Esophagus muscularis mucosa (tissue), 4 donors: ENCODE measurements at regions not wholly inside any gene's neighbourhood (a gene's known extent, or its start where the extent isn't known, plus 50 kb on each side); places are given as distances from the start of the nearest gene placed in this dataset.

ENCODE experiments used
- DNase-seq: peaks from one replicate; pipeline ENCODE4 v3.0.0-alpha.2; 2017; ENCODE audit errors: extremely low spot score
- H3K27ac ChIP-seq, 4 donors: fragments of 200-600 bp; sonication (generic); replicated peaks in 1 of 4; 1 replicate in 3 of 4; 2 replicates in 1 of 4; pipeline ENCODE4 v1.5.1; 2016 to 2019; ENCODE audit warnings: mild to moderate bottlenecking in 1 of 4
- H3K27me3 ChIP-seq, 4 donors: fragments of 200-600 bp; sonication (generic); one replicate each; pipeline versions ENCODE4 v1.5.1 to v1.6.0; 2016 to 2019
- H3K36me3 ChIP-seq, 4 donors: fragments of 200-600 bp; sonication (generic); one replicate each; pipeline ENCODE4 v1.5.1; 2016 to 2019
- H3K4me1 ChIP-seq, 4 donors: fragments of 200-600 bp; sonication (generic); one replicate each; pipeline ENCODE4 v1.5.1; 2016 to 2019
- H3K4me3 ChIP-seq, 4 donors: fragments of 200-600 bp; sonication (generic); 1 replicate in 2 of 4; 2 replicates in 2 of 4; pipeline ENCODE4 v1.5.1; 2016 to 2019; ENCODE audit warnings: mild to moderate bottlenecking in 4 of 4, moderate library complexity in 1 of 4
- H3K9me3 ChIP-seq, 4 donors: fragments of 200-600 bp; sonication (generic); 1 replicate in 3 of 4; 2 replicates in 1 of 4; pipeline ENCODE4 v1.5.1; 2016 to 2019
- EP300 ChIP-seq: sonication (generic); formaldehyde crosslinking; IDR thresholded peaks from one replicate; pipeline ENCODE4 v1.6.1; 2017; ENCODE audit warnings: antibody characterized with exemption
- POLR2A ChIP-seq: fragments of 450-650 bp; IDR thresholded peaks from one replicate; pipeline ENCODE4 v1.6.1; 2017; ENCODE audit warnings: antibody characterized with exemption, moderate library complexity, mild to moderate bottlenecking, low read depth
- POLR2AphosphoS5 ChIP-seq, 2 donors: sonication (generic); formaldehyde crosslinking; IDR thresholded peaks; one replicate each; pipeline ENCODE4 v1.6.1; 2017; ENCODE audit warnings: antibody characterized with exemption in 2 of 2
- WGBS: methylation state at CpG from one replicate; pipeline ENCODE4 v1.1.5; 2018; 5-methylcytosine and 5-hydroxymethylcytosine counted together
- intact Hi-C: fragments of 100-400 bp; cut with DNase I; formaldehyde crosslinking; loops from one replicate; pipeline ENCODE4 v1.15.1; 2023
- TF ChIP-seq, protein P1 (sequence below), 3 experiments: fragments of 200-600 bp in 2 of 3; fragments of 450-650 bp in 1 of 3; sonication (generic) in 2 of 3; IDR thresholded peaks; one replicate each; pipeline ENCODE4 v1.5.1; 2017 to 2019; ENCODE audit warnings: antibody characterized with exemption in 3 of 3, mild to moderate bottlenecking in 2 of 3, moderate library complexity in 1 of 3

- Histone ChIP-seq H3K4me1 (peaks cover 11 to 18% (median 15%) of the 10 kb centered on the region in 4 donors), H3K27me3 (no peaks in the 10 kb centered on the region), H3K9me3 (peaks cover 0 to 8% (median 2%) of the 10 kb centered on the region in 4 donors), H3K27ac (no peak overlapping the region), H3K4me3 (no peak overlapping the region), H3K36me3 (no peaks in the 10 kb centered on the region)
- intact Hi-C loops = loop anchor here (10.0 kb wide), 1 partner anchor 618 kb away; the partner anchor contains the start of gene PDE3A
- WGBS = 86% methylated on average over 4 of the region's 4 CpGs
- TF ChIP-seq, protein P1, sequence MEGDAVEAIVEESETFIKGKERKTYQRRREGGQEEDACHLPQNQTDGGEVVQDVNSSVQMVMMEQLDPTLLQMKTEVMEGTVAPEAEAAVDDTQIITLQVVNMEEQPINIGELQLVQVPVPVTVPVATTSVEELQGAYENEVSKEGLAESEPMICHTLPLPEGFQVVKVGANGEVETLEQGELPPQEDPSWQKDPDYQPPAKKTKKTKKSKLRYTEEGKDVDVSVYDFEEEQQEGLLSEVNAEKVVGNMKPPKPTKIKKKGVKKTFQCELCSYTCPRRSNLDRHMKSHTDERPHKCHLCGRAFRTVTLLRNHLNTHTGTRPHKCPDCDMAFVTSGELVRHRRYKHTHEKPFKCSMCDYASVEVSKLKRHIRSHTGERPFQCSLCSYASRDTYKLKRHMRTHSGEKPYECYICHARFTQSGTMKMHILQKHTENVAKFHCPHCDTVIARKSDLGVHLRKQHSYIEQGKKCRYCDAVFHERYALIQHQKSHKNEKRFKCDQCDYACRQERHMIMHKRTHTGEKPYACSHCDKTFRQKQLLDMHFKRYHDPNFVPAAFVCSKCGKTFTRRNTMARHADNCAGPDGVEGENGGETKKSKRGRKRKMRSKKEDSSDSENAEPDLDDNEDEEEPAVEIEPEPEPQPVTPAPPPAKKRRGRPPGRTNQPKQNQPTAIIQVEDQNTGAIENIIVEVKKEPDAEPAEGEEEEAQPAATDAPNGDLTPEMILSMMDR (IDR thresholded peaks at IDR 0.05) = no peak
- TF ChIP-seq POLR2AphosphoS5 (IDR thresholded peaks at IDR 0.05) = no peak
- TF ChIP-seq EP300 = no peak
- TF ChIP-seq POLR2A = no peak
- no peak for DNase-seq
Measured at GRCh38 chr12:19746471-19746870, 307.2 kb downstream of the AEBP2 start.

DNA sequence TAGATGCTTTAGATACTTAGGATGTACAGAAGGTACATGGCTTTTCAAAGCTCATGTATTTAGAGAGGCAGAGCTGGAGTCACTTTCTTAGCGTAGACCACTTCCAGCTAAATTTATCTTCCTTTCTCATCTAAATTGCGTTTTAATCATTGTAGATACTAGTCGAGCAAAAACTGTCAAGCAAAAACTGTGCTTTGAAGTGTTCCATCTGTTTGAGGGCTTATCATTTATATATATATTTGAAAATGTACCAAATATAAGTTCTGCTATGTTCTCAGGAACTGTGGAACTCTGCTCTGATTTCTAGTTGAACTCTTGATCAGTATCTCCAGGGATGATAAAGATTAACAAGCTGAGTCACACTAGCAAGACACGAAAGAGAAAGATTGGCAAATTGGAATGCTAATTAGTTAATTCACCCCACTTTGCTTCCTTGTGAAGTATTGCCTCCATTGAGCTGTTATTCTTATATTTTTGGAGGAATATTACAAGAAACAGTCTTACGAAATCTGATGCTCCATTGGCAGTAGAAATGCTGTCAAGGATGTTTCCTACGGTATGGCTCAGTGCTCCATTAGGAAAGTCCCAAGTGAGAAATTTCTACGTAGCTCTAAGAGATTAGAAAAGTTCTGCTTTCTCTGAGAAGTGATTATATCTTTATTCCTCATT lies 310.7 kb downstream of the AEBP2 start:
- Histone ChIP-seq H3K36me3 (no peaks in the 10 kb centered on the region), H3K4me3 (no peak overlapping the region), H3K9me3 (peaks cover 0 to 15% (median 13%) of the 10 kb centered on the region in 4 donors), H3K27me3 (no peaks in the 10 kb centered on the region), H3K4me1 (peaks cover 0 to 2% (median 1%) of the 10 kb centered on the region in 4 donors), H3K27ac (no peak overlapping the region)
- intact Hi-C loops = loop anchor here (10.0 kb wide), 2 partner anchors 145 to 615 kb away; partner anchors contain the start of gene PDE3A
- no peak for TF ChIP-seq POLR2AphosphoS5 (IDR thresholded peaks at IDR 0.05)
- no peak for TF ChIP-seq POLR2A
- TF ChIP-seq, protein P1 (IDR thresholded peaks at IDR 0.05) = no peak
- TF ChIP-seq EP300 = no peak
- no peak for DNase-seq
- WGBS = 75% methylated on average over 7 of the region's 7 CpGs

DNA sequence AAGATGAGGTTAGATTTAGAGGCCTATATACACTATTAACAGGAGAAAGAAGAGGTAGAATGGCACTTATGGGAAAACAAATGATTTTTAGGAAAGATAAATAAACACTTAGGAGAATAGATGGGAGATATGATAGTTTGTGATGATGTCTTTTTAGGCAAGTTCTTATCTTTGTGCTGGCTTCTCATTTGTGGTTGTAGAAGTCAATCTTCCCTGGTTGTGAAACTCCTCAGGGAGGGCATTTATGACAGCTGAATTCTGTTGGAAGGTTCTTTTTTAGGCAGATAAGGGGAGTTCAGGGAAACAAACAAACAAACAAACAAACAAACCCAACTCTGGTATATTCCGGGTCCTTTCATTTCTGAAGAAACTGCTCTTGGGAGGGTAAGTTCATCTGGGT lies 311.8 kb downstream of the AEBP2 start:
- intact Hi-C loops = loop anchor here (10.0 kb wide), 1 partner anchor 144 kb away; no protein-coding TSS in a partner anchor
- no peaks in the 10 kb centered on the region for H3K27me3 ChIP-seq
- no peaks in the 10 kb centered on the region for H3K4me1 ChIP-seq
- peaks cover 0 to 15% (median 13%) of the 10 kb centered on the region in 4 donors for H3K9me3 ChIP-seq
- H3K36me3 ChIP-seq = no peaks in the 10 kb centered on the region
- no peak for DNase-seq
- 95% methylated on average over 1 of the region's 1 CpG for WGBS
- TF ChIP-seq POLR2A (no peak), POLR2AphosphoS5 (IDR thresholded peaks at IDR 0.05) (no peak), EP300 (no peak)
- TF ChIP-seq, protein P1 (IDR thresholded peaks at IDR 0.05) = no peak
- no peak overlapping the region for H3K4me3 ChIP-seq
- H3K27ac ChIP-seq = no peak overlapping the region

DNA sequence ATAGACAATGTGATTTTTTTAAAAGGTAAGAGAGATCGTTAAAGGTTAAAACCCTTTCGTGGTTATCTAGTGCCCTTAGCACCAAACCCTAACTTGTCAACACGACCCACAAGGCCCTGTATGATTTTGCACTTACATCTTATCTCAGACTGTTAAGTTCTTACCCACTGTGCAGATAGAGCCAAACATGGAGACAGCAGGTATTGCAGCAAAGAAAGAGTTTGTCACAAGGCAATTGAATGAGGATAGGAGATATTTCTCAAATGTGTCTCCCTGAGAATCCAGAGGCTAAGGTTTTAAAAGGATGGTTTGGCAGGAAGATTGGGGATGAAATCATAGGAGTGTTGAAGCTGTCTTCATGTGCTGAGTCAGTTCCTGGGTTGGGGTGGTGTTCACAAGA lies 313.4 kb downstream of the AEBP2 start:
- H3K27me3 ChIP-seq = no peaks in the 10 kb centered on the region
- peaks cover 0 to 7% (median 2%) of the 10 kb centered on the region in 4 donors for H3K4me1 ChIP-seq
- WGBS = 91% methylated on average over 3 of the region's 3 CpGs
- TF ChIP-seq POLR2AphosphoS5 (IDR thresholded peaks at IDR 0.05) = no peak
- H3K36me3 ChIP-seq = no peaks in the 10 kb centered on the region
- no peak overlapping the region for H3K27ac ChIP-seq
- no peak for DNase-seq
- no peak overlapping the region for H3K4me3 ChIP-seq
- peaks cover 0 to 15% (median 13%) of the 10 kb centered on the region in 4 donors for H3K9me3 ChIP-seq
- intact Hi-C loops = loop anchor here (10.0 kb wide), 1 partner anchor 142 kb away; no protein-coding TSS in a partner anchor

GRCh38 chr12:19755136-19755535 lies 315.8 kb downstream of the AEBP2 start:
- Histone ChIP-seq H3K4me3 (no peak overlapping the region), H3K36me3 (no peaks in the 10 kb centered on the region), H3K9me3 (peaks cover 0 to 12% (median 9%) of the 10 kb centered on the region in 4 donors), H3K4me1 (peaks cover 0 to 18% (median 4%) of the 10 kb centered on the region in 4 donors), H3K27ac (no peak overlapping the region), H3K27me3 (no peaks in the 10 kb centered on the region)
- no peak for DNase-seq
- intact Hi-C loops = loop anchor here (10.0 kb wide), 1 partner anchor 140 kb away; no protein-coding TSS in a partner anchor
- TF ChIP-seq, protein P1 (IDR thresholded peaks at IDR 0.05) = no peak
- TF ChIP-seq POLR2A = no peak
- no peak for TF ChIP-seq EP300
- TF ChIP-seq POLR2AphosphoS5 (IDR thresholded peaks at IDR 0.05) = no peak
- WGBS = 81% methylated on average over 2 of the region's 2 CpGs
